CD8-positive, alpha-beta memory T cell (primary cell): ENCODE measurements at regions not wholly inside any gene's neighbourhood (a gene's known extent, or its start where the extent isn't known, plus 50 kb on each side); places are given as distances from the start of the nearest gene placed in this dataset.
A peak's percentile ranks its signal among the peaks of the same experiment; 100 is the strongest.
"Not testable (repeated sequence)": the region's sequence is repeated elsewhere in the genome, so short reads cannot be mapped to it uniquely, and the experiment has no call there.

Source experiments
- CTCF ChIA-PET: fragments of 350-600 bp; sonication (Branson Sonifier 250); formaldehyde crosslinking; loops from one replicate; lab custom pipeline; 2021; ENCODE audit warnings: antibody characterized with exemption; lab: Charles Lee
- POLR2A ChIA-PET: fragments of 350-600 bp; sonication (Branson Sonifier 250); formaldehyde crosslinking; loops from one replicate; lab custom pipeline; 2021; ENCODE audit warnings: antibody characterized with exemption; lab: Charles Lee
- DNase-seq, 5 donors: peaks; one replicate each; pipeline versions ENCODE4 v3.0.0 to v3.0.0-alpha.2; 2020 to 2022; ENCODE audit warnings: mixed read lengths in 1 of 5
- H3K27ac ChIP-seq: one replicate; pipeline ENCODE4 v1.7.0; 2013; ENCODE audit warnings: low read depth, mild to moderate bottlenecking, low read length, moderate library complexity
- H3K27me3 ChIP-seq: 2 replicates; pipeline ENCODE4 v1.7.0; 2013; ENCODE audit warnings: low read length, mild to moderate bottlenecking; ENCODE audit not compliant: insufficient read depth, poor library complexity, severe bottlenecking
- H3K36me3 ChIP-seq: 2 replicates; pipeline ENCODE4 v1.7.0; 2013; ENCODE audit warnings: mild to moderate bottlenecking, low read length, moderate library complexity; ENCODE audit not compliant: insufficient read depth
- H3K4me1 ChIP-seq: 2 replicates; pipeline ENCODE4 v1.7.0; 2013; ENCODE audit warnings: mild to moderate bottlenecking, low read length, moderate library complexity; ENCODE audit not compliant: insufficient read depth
- H3K4me3 ChIP-seq: 2 replicates; pipeline ENCODE4 v1.7.0; 2013; ENCODE audit warnings: mild to moderate bottlenecking, low read length
- H3K9me3 ChIP-seq: 2 replicates; pipeline ENCODE4 v1.7.0; 2013; ENCODE audit warnings: mild to moderate bottlenecking, low read length
- H3K27ac Mint-ChIP-seq, 8 donors: one replicate each; pipeline ENCODE4 v1.8.0; 2020 to 2021; ENCODE audit warnings: mixed read lengths in 8 of 8, mild to moderate bottlenecking in 6 of 8, inconsistent platforms in 3 of 8, moderate library complexity in 3 of 8
- H3K27me3 Mint-ChIP-seq, 2 donors: one replicate each; pipeline ENCODE4 v1.8.0; 2020 to 2021; ENCODE audit warnings: mixed read lengths in 2 of 2, mild to moderate bottlenecking in 1 of 2, moderate library complexity in 1 of 2
- H3K36me3 Mint-ChIP-seq, 3 donors: one replicate each; pipeline ENCODE4 v1.8.0; 2020 to 2021; ENCODE audit warnings: mixed read lengths in 3 of 3, inconsistent platforms in 1 of 3, mild to moderate bottlenecking in 1 of 3
- H3K4me1 Mint-ChIP-seq, 3 donors: one replicate each; pipeline ENCODE4 v1.8.0; 2020 to 2021; ENCODE audit warnings: mixed read lengths in 3 of 3, inconsistent platforms in 1 of 3, mild to moderate bottlenecking in 1 of 3
- H3K4me3 Mint-ChIP-seq, 7 donors: one replicate each; pipeline ENCODE4 v1.8.0; 2020 to 2021; ENCODE audit warnings: mixed read lengths in 7 of 7, mild to moderate bottlenecking in 6 of 7, moderate library complexity in 4 of 7, inconsistent platforms in 2 of 7
- H3K9me3 Mint-ChIP-seq, 5 donors: one replicate each; pipeline ENCODE4 v1.8.0; 2020 to 2022; ENCODE audit warnings: mixed read lengths in 5 of 5, mild to moderate bottlenecking in 3 of 5, moderate library complexity in 2 of 5, inconsistent platforms in 1 of 5

DNA sequence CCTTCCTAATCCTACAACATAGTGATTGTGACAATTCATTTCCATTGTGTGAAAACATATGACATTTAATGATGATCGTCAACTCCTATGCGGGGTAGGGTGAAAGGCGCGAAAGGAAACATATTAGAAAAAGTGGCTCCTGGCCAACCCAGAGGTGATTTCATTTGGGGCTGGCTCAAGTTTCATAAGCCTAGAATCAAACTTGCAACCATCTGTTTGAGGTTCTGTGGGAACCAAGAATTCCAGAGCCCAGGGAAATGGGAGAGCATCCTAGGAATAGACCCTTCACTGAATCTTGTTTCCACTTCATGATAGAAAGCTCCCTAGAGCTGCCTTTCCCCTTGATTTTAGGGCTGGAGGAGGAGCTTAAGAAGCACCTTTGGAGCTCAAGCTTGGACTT lies 101.3 kb upstream of the EGFL6 start:
- Mint-ChIP-seq H3K4me1 (peaks cover 2 to 4% (median 3%) of the 10 kb centered on the region in 3 donors), H3K9me3 (peaks cover 0 to 3% (median 0%) of the 10 kb centered on the region in 5 donors), H3K27me3 (peaks cover 0 to 9% of the 10 kb centered on the region in 2 donors), H3K36me3 (peaks cover 0 to 3% (median 3%) of the 10 kb centered on the region in 3 donors), H3K4me3 (no peak overlapping the region), H3K27ac (no peak overlapping the region)
- no peak for DNase-seq
- POLR2A ChIA-PET, result interaction anchor here (0.7 kb wide), 1 partner anchor 30 kb away, joined by 4 read pairs; no protein-coding TSS in a partner anchor
- Histone ChIP-seq H3K36me3 (no peaks in the 10 kb centered on the region), H3K27me3 (no peaks in the 10 kb centered on the region), H3K27ac (no peak overlapping the region), H3K9me3 (no peaks in the 10 kb centered on the region), H3K4me1 (peaks cover under 1% of the 10 kb centered on the region), H3K4me3 (no peak overlapping the region)
- CTCF ChIA-PET, result no interaction called here

DNA sequence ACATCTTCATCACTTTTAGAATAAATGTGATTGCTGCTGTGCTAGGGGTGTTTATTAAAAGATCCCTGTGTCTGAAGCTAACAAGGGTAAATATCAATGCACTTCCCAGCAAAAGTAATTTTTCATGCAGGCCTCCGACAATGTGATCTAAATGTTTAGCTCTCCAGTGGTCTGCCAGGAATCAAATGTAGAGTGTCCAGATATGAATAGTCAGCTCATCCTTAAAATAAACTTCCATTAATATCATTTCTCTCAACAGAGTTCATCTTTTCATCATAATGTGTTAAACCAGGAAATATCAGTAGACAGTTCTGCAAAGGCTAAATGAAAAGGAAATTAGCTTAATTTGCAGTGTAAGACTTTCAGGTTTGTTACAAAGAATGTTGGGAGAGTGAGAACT lies 102.2 kb upstream of the EGFL6 start:
- no peaks in the 10 kb centered on the region for H3K4me1 ChIP-seq
- no peaks in the 10 kb centered on the region for H3K27me3 ChIP-seq
- Mint-ChIP-seq H3K27me3 (peaks cover 0 to 9% of the 10 kb centered on the region in 2 donors), H3K4me1 (no peaks in the 10 kb centered on the region), H3K36me3 (peaks cover 0 to 8% (median 3%) of the 10 kb centered on the region in 3 donors), H3K9me3 (peaks cover 0 to 5% (median 4%) of the 10 kb centered on the region in 5 donors), H3K4me3 (no peak overlapping the region), H3K27ac (no peak overlapping the region)
- no peaks in the 10 kb centered on the region for H3K36me3 ChIP-seq
- ChIA-PET POLR2A (interaction anchor here (0.7 kb wide), 1 partner anchor 29 kb away, joined by 4 read pairs; no protein-coding TSS in a partner anchor), CTCF (interaction anchor here (1.0 kb wide), 1 partner anchor 520 kb away, joined by 3 read pairs; no protein-coding TSS in a partner anchor)
- H3K4me3 ChIP-seq, result no peak overlapping the region
- no peak overlapping the region for H3K27ac ChIP-seq
- H3K9me3 ChIP-seq, result no peaks in the 10 kb centered on the region
- no peak for DNase-seq

DNA sequence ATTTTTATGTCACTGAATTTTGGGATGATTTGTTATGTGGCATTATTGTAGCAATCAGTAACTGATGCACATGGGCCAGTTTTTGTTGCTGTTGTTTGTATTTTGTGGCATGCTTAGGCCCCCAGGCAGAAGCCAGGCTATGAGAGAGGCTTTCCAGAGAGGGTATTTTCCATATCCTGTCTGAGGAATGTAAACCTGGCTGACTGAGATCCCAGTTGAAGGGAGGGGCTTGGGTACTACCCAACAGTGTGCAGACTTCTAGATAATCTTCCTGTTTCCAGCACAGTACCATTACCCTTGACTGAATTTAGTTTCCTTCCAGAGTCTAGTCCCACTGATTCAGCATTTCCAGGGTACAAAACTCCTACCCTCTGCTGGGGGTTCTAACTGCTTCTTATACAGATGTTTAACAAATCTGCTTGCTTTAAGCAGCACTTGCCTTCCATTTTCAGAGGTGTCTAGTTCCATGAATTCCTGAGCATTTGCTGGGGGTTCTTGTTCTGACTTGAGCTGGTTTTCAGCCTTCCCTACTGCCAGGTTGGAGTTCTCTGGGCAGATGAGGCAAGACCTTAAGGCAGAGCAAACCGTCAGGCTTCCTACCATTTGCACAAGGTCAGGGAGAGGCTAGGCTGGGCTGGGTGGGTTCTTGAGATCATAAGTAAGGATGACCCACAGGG lies 104.7 kb upstream of the EGFL6 start:
- H3K4me3 ChIP-seq, result no peak overlapping the region
- POLR2A ChIA-PET, result no interaction called here

DNA sequence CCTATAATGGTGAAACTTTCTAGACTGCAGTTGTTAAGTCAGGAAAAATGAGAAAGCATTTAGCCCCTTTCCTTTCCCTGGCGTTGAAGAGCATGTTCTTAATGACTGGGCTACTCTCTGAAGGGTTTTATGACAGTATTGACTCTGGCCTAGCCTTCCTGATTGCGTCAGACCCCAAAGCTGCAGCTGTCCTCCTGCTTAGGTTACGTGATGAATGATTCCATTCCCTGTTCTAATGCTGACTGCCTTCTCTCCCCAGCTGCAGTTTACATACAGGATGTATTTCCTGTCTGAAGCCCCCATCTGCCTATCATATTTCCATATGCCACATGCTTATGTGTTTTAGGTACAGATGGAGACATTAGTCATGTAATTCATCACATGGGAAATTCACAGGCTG lies 105.8 kb upstream of the EGFL6 start:
- H3K36me3 ChIP-seq, result no peaks in the 10 kb centered on the region
- ChIA-PET POLR2A (no interaction called here), CTCF (no interaction called here)
- Mint-ChIP-seq H3K36me3 (peaks cover 0 to 8% (median 0%) of the 10 kb centered on the region in 3 donors), H3K27me3 (peaks cover 0 to 4% of the 10 kb centered on the region in 2 donors), H3K4me1 (no peaks in the 10 kb centered on the region), H3K4me3 (no peak overlapping the region), H3K9me3 (peaks cover 0 to 5% (median 4%) of the 10 kb centered on the region in 5 donors), H3K27ac (no peak overlapping the region)
- H3K9me3 ChIP-seq, result no peaks in the 10 kb centered on the region
- no peak overlapping the region for H3K27ac ChIP-seq
- H3K4me3 ChIP-seq, result no peak overlapping the region
- no peak for DNase-seq
- no peaks in the 10 kb centered on the region for H3K27me3 ChIP-seq
- H3K4me1 ChIP-seq, result no peaks in the 10 kb centered on the region

More for the DNA sequence above, 104.7 kb upstream of the EGFL6 start:
- CTCF ChIA-PET, result no interaction called here
- H3K36me3 ChIP-seq, result no peaks in the 10 kb centered on the region
- Mint-ChIP-seq H3K27ac (no peak overlapping the region), H3K4me1 (no peaks in the 10 kb centered on the region), H3K4me3 (no peak overlapping the region), H3K9me3 (peaks cover 0 to 5% (median 4%) of the 10 kb centered on the region in 5 donors), H3K27me3 (peaks cover 0 to 2% of the 10 kb centered on the region in 2 donors), H3K36me3 (peaks cover 0 to 8% (median 0%) of the 10 kb centered on the region in 3 donors)
- no peaks in the 10 kb centered on the region for H3K4me1 ChIP-seq
- no peaks in the 10 kb centered on the region for H3K27me3 ChIP-seq
- H3K9me3 ChIP-seq, result no peaks in the 10 kb centered on the region
- no peak overlapping the region for H3K27ac ChIP-seq
- no peak for DNase-seq

DNA sequence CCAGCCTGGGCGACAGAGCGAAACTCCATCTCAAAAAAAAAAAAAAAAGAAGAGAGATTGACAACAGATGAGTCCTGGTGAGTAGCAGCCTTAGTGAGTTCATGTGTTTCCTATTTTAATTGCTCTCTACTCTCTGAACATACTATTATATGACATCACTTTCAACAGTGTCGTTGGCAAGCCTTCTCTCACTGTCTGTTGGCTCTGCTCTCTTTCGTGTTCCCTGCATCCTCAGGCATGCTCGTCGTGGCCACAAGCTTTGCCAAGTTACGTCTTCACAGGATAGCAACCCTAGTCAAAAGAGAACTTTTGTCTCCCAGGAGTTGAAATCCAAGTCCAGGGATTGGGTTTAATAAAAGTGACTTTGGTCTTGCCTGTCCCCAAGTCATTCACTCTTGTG lies 117.1 kb upstream of the EGFL6 start:
- no peaks in the 10 kb centered on the region for H3K27me3 ChIP-seq
- Mint-ChIP-seq H3K4me3 (no peak overlapping the region), H3K27me3 (peaks cover 5 to 9% of the 10 kb centered on the region in 2 donors), H3K9me3 (no peaks in the 10 kb centered on the region), H3K27ac (peak overlapping the region in 2 of 8 donors; percentile 10 to 48), H3K36me3 (no peaks in the 10 kb centered on the region), H3K4me1 (no peaks in the 10 kb centered on the region)
- ChIA-PET CTCF (no interaction called here), POLR2A (no interaction called here)
- no peaks in the 10 kb centered on the region for H3K36me3 ChIP-seq
- DNase-seq, result no peak
- H3K4me3 ChIP-seq, result no peak overlapping the region
- no peaks in the 10 kb centered on the region for H3K4me1 ChIP-seq
- H3K9me3 ChIP-seq, result no peaks in the 10 kb centered on the region
- no peak overlapping the region for H3K27ac ChIP-seq

DNA sequence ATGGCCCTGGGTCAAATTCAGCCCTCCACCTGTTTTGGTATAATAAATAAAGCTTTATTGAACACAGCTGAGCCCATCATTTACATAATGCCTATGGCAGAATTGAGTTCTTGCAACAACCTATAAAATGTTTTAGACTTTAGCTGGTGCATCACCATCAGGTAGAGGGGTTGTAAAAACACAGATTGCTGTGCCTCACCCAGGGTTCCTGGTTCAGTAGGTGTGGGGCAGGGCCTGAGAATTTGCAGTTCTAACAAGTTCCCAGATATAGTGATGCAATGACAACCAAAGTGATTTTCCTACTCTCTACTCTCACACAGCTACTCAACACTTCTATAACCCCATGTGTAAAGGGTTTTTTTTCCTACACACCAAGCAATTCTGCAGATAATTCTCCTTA lies 120.0 kb upstream of the EGFL6 start:
- CTCF ChIA-PET, result no interaction called here
- H3K9me3 ChIP-seq, result no peaks in the 10 kb centered on the region
- DNase-seq, result no peak
- H3K4me1 ChIP-seq, result no peaks in the 10 kb centered on the region
- H3K27me3 ChIP-seq, result no peaks in the 10 kb centered on the region
- H3K4me3 Mint-ChIP-seq, result no peak overlapping the region
- peaks cover 5 to 9% of the 10 kb centered on the region in 2 donors for H3K27me3 Mint-ChIP-seq
- POLR2A ChIA-PET, result no interaction called here
- H3K36me3 Mint-ChIP-seq, result no peaks in the 10 kb centered on the region
- H3K27ac Mint-ChIP-seq, result no peak overlapping the region
- H3K4me3 ChIP-seq, result no peak overlapping the region
- no peak overlapping the region for H3K27ac ChIP-seq
- H3K9me3 Mint-ChIP-seq, result no peaks in the 10 kb centered on the region
- no peaks in the 10 kb centered on the region for H3K4me1 Mint-ChIP-seq
- no peaks in the 10 kb centered on the region for H3K36me3 ChIP-seq

DNA sequence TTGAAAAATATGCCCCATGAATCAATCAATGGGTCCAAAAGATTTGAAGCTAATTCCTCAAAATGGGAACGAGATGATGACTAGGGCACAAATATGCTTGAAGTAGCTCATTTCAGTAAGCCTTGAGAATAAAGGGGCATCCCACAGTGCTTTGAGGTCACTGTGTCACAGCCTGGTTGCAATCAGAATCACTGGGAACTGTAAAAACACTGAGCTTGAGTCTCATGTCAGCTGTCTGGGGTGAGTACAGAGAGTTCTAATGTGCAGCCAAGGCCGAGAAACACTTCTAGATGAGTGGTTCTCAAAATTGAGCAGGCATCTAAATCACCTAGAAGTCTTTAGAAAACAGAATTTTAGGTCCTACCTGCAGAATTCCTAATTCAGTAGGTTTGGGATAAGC lies 120.5 kb upstream of the EGFL6 start:
- H3K36me3 Mint-ChIP-seq, result no peaks in the 10 kb centered on the region
- DNase-seq, result no peak
- ChIA-PET CTCF (no interaction called here), POLR2A (no interaction called here)
- no peaks in the 10 kb centered on the region for H3K9me3 ChIP-seq
- no peak overlapping the region for H3K27ac ChIP-seq
- peaks cover 5 to 6% of the 10 kb centered on the region in 2 donors for H3K27me3 Mint-ChIP-seq
- no peak overlapping the region for H3K27ac Mint-ChIP-seq
- H3K27me3 ChIP-seq, result no peaks in the 10 kb centered on the region
- H3K4me3 ChIP-seq, result no peak overlapping the region
- no peaks in the 10 kb centered on the region for H3K4me1 Mint-ChIP-seq
- H3K36me3 ChIP-seq, result no peaks in the 10 kb centered on the region
- H3K9me3 Mint-ChIP-seq, result no peaks in the 10 kb centered on the region
- no peaks in the 10 kb centered on the region for H3K4me1 ChIP-seq
- H3K4me3 Mint-ChIP-seq, result no peak overlapping the region

DNA sequence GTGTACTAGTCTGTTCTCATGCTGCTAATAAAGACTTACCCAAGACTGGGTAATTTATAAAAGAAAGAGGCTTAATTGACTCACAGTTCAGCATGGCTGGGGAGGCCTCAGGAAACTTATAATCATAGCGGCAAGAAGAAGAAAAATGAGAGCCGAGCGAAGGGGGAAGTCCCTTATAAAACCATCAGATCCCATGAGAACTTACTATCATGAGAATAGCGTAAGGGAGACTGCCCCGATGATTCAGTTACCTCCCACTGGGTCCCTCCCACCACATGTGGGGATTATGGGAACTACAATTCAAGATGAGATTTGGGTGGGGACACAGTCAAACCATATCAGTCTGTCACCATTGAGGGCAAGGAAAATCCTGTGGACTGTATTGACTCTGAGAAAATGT lies 121.8 kb upstream of the ATXN3L start:
- CTCF ChIA-PET, H3K4me1 Mint-ChIP-seq, H3K27ac ChIP-seq, H3K9me3 Mint-ChIP-seq, DNase-seq, H3K9me3 ChIP-seq, H3K27me3 ChIP-seq, H3K4me3 Mint-ChIP-seq, H3K4me3 ChIP-seq, H3K4me1 ChIP-seq, H3K36me3 Mint-ChIP-seq, POLR2A ChIA-PET, H3K36me3 ChIP-seq, H3K27ac Mint-ChIP-seq: not testable (repeated sequence)
- H3K27me3 Mint-ChIP-seq, result peaks cover 0 to 17% of the 10 kb centered on the region in 2 donors
